ENCODE measurements at regions not wholly inside any gene's neighbourhood (a gene's known extent, or its start where the extent isn't known, plus 50 kb on each side); places are given as distances from the start of the nearest gene placed in this dataset.

DNA sequence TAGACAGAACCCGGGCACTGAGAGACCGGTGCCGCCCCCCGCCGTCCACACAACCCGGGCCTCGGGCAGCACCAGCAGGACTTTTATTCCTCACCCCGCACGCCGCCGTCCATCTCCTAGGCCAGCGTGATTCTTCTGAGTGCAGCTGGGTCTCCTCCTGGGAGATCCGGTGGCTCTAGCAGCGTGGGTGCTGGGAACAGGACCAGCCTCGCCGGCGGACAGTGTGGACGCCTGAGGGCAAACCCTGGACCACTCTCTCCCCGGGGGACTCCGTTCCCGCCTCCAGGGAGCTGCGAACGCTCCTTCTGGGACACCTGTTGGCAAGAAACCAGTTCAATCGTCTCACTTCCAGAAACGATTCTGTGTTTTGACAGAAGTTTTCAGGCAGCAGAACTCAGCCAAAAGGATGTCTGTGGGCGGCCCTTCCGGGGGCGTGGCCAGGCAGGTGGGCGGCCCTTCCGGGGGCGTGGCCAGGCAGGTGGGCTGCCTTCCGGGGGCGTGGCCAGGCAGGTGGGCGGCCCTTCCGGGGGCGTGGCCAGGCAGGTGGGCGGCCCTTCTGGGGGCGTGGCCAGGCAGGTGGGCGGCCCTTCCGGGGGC lies 130.7 kb downstream of the DLL1 start:
- no peak overlapping the region for H3K4me3 ChIP-seq (replicated peaks; ENCODE audit: low read depth, low read length)
- DNase-seq (ENCODE audit: low read depth): no peak
- TF ChIP-seq, protein P1, sequence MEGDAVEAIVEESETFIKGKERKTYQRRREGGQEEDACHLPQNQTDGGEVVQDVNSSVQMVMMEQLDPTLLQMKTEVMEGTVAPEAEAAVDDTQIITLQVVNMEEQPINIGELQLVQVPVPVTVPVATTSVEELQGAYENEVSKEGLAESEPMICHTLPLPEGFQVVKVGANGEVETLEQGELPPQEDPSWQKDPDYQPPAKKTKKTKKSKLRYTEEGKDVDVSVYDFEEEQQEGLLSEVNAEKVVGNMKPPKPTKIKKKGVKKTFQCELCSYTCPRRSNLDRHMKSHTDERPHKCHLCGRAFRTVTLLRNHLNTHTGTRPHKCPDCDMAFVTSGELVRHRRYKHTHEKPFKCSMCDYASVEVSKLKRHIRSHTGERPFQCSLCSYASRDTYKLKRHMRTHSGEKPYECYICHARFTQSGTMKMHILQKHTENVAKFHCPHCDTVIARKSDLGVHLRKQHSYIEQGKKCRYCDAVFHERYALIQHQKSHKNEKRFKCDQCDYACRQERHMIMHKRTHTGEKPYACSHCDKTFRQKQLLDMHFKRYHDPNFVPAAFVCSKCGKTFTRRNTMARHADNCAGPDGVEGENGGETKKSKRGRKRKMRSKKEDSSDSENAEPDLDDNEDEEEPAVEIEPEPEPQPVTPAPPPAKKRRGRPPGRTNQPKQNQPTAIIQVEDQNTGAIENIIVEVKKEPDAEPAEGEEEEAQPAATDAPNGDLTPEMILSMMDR (IDR thresholded peaks at IDR 0.05; ENCODE audit: low read length, missing control alignments): no peak

DNA sequence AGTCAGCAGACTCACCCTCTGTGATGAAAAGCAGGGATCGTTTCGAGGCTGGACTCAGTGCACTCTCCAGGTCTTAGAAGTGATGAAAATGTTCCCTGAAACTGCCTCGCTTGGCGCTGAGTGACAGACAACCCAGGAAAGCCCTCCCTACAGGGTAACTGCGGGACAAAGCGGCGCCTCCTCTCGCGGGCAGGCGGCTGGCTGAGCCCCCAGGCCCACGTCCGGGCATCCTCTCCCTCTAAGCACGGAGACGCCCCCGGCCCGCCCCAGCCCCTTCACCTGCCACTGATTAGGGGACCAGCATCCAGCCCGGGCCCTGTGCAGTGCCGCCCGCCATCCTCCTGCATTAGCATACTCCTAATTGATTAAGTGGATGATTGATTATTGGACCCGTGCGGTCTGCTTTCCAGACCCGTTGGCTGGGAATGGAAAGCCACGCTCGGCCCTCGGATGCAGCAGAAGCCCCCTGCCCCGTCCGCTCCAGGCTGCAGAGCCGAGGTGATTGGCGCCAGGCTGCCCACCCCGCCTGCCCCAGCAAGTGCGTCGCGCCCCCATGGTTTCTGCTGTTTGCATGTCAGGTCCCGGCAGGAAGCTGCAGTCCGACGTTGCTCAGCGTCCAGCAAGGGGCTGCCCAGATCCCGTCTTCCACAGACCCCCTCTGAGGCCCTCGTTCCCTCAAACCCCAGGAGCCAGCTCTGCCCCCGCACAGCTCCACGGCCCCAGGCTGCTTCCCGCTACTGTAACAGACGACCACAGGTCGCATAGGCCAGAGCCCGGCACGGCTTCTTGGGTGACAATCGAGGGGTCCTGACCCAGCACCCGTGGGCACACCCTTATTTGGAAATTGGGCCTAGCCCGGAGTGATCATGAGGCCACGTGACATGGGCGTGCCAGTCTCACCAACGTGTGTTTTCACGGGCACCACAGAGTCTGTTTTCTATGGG lies 131.6 kb downstream of the DLL1 start:
- TF ChIP-seq, protein P1 (IDR thresholded peaks at IDR 0.05; ENCODE audit: low read length, missing control alignments): no peak
- no peak for DNase-seq (ENCODE audit: low read depth)
- no peak overlapping the region for H3K4me3 ChIP-seq (replicated peaks; ENCODE audit: low read depth, low read length)

DNA sequence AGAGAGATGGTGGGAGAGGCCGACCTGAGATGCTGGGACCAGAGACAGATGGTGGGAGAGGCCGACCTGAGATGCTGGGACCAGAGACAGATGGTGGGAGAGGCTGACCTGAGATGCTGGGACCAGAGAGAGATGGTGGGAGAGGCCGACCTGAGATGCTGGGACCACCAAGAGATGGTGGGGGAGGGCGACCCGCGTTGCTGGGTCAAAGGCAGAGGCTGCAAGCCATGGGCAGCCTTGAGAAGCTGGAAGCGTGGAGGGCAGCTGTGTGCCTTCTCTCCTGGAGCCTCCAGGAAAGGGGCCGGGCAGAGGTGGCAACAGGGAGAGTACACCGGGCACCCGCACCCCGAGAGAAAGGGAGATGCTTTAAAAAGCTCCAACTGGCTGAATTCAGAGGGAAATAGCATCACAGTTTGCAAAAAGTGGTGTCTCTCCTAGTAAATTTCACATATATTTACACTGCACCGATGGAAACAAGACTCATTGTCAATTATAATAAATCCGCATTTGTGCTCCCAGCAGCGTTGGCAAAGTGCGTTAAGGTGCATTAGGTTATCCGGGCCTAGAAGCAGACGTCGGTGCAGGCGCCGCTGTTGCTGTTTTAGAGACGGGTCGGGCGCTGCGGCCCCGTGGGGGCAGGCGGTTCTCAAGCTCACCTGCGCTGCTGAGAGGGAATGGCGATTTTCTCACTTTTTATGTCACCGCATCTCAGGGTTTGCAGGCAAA lies 132.4 kb downstream of the DLL1 start:
- TF ChIP-seq, protein P1 (IDR thresholded peaks at IDR 0.05; ENCODE audit: low read length, missing control alignments): no peak
- no peak overlapping the region for H3K4me3 ChIP-seq (replicated peaks; ENCODE audit: low read depth, low read length)
- DNase-seq (ENCODE audit: low read depth): no peak

DNA sequence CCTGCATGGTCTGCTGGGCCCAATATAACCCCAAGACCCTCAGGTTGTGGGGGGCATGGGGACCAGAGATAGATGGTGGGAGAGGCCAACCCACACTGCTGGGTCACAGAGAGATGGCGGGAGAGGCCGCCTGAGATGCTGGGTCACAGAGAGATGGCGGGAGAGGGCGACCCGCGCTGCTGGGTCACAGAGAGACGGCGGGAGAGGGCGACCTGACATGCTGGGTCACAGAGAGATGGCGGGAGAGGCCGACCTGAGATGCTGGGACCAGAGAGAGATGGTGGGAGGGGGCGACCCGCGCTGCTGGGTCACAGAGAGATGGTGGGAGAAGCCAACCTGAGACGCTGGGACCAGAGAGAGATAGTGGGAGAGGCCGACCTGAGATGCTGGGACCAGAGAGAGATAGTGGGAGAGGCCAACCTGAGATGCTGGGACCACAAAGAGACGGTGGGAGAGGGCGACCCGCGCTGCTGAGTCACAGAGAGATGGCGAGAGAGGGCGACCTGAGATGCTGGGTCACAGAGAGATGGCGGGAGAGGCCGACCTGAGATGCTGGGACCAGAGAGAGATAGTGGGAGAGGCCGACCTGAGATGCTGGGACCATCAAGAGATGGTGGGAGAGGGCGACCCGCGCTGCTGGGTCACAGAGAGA lies 133.2 kb downstream of the DLL1 start:
- H3K4me3 ChIP-seq (replicated peaks; ENCODE audit: low read depth, low read length): no peak overlapping the region
- no peak for DNase-seq (ENCODE audit: low read depth)
- TF ChIP-seq, protein P1 (IDR thresholded peaks at IDR 0.05; ENCODE audit: low read length, missing control alignments): no peak

DNA sequence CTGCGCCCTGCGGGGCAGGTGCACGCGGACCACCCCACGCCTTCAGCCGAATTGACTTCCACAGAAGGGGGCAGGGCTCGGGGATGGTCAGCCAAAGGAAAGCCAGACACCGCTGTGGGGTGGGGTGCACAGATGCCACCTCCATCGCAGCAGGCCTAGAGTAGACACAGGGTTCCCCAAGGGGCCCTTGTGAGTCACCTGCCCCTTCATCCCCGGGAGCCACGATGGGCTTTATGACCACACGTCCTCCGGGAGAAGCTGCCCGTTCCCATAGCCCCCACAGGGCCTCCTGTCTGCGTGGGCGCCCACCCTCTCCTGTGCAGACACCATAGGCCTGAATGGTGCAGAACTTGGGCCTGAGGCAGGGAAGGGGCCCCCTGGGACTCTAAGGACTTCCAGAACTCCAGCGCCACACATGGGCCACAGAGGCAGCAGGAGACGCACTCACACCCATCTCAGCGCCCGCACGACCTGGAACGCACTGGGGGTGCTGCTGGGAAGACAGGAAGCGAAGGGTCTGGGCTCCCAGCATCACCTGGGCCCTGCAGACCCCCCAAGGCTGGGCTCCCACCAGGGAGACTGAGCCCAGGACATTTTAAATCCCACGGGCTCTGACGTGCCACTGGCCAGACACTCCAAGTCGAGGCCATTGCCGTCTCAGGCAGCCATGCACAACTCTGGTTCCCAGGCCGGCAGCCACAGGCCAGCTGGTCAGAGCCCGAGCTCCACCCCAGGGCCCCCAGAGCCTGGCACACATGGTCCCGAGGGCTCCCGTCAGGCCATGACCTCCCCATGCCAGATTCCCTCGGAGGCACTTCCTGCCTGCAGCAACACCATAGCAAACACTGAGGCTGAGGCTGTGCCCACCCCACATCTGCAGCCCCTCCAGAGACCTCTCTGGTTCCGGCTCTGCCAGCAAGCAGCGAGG lies 134.2 kb downstream of the DLL1 start:
- no peak overlapping the region for H3K4me3 ChIP-seq (replicated peaks; ENCODE audit: low read depth, low read length)
- no peak for DNase-seq (ENCODE audit: low read depth)
- TF ChIP-seq, protein P1 (IDR thresholded peaks at IDR 0.05; ENCODE audit: low read length, missing control alignments): no peak

Measured in fibroblast of pulmonary artery (primary cell).